ENCODE measurements at regions not wholly inside any gene's neighbourhood (a gene's known extent, or its start where the extent isn't known, plus 50 kb on each side); places are given as distances from the start of the nearest gene placed in this dataset.

DNA sequence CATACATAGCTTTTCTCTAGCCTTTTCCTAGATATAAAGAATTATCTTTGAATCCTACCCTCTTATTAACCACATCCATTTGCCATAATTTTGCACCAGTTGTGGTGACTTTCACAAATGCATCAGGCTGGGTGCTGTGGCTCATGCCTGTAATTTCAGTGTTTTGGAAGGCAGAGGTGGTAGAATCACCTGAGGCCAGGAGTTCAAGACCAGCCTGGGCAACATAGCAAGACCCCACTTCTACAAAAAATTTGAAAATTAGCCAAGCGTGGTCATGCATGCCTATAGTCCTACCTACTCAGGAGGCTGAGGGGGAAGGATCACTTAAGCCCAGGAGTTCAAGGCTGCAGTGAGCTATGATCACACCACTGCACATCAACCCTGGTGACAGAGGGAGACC is 672.4 kb upstream of the CHAC2 start:
- TF ChIP-seq, protein P1, sequence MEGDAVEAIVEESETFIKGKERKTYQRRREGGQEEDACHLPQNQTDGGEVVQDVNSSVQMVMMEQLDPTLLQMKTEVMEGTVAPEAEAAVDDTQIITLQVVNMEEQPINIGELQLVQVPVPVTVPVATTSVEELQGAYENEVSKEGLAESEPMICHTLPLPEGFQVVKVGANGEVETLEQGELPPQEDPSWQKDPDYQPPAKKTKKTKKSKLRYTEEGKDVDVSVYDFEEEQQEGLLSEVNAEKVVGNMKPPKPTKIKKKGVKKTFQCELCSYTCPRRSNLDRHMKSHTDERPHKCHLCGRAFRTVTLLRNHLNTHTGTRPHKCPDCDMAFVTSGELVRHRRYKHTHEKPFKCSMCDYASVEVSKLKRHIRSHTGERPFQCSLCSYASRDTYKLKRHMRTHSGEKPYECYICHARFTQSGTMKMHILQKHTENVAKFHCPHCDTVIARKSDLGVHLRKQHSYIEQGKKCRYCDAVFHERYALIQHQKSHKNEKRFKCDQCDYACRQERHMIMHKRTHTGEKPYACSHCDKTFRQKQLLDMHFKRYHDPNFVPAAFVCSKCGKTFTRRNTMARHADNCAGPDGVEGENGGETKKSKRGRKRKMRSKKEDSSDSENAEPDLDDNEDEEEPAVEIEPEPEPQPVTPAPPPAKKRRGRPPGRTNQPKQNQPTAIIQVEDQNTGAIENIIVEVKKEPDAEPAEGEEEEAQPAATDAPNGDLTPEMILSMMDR (IDR thresholded peaks at IDR 0.05; ENCODE audit: control insufficient read depth, extremely low read depth, insufficient read depth): no peak

DNA sequence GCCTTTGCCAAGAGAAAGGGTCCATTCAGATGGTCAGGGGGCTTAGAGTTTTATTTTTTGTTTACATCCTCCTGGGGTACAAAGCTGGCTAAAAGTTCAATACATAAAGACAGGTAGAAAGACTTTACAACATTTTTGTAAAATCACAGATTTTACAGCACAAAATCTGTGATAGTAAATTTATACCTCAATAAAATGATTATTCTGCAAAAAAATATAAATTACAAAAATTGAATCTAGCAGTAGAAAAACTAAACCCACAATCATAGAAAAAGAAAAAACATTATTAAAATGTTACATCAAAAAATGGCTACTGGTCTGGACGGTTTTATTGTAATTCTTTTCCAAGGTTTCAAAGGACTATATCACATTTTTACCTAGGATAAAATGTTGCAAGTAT is 674.2 kb upstream of the CHAC2 start:
- TF ChIP-seq, protein P1 (IDR thresholded peaks at IDR 0.05; ENCODE audit: control insufficient read depth, extremely low read depth, insufficient read depth): no peak
- DNase-seq (ENCODE audit: low read depth): no peak
- no peak overlapping the region for H3K4me3 ChIP-seq (ENCODE audit: low read depth, low read length)

More for the DNA sequence above, 672.4 kb upstream of the CHAC2 start:
- no peak overlapping the region for H3K4me3 ChIP-seq (ENCODE audit: low read depth, low read length)
- DNase-seq (ENCODE audit: low read depth): no peak

DNA sequence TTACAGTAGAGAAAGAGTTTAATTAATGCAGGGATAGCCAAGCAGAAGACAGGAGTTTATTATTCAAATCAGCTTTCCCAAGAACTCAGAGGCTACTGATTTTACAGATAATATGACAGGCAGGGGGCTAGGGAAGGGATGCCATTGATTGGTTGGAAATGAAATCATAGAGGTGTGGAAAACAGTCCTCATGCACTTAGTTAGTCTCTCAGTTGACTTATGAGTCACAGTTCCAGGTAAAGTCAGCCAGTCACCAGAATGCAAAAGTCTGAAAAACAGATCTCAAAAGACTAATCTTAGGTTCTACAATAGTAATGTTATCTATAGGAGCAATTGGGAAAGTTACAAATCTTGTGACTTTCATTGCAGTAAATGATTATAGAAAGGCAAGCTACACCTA is 676.4 kb upstream of the CHAC2 start:
- TF ChIP-seq, protein P1 (IDR thresholded peaks at IDR 0.05; ENCODE audit: control insufficient read depth, extremely low read depth, insufficient read depth): no peak
- no peak for DNase-seq (ENCODE audit: low read depth)
- no peak overlapping the region for H3K4me3 ChIP-seq (ENCODE audit: low read depth, low read length)

DNA sequence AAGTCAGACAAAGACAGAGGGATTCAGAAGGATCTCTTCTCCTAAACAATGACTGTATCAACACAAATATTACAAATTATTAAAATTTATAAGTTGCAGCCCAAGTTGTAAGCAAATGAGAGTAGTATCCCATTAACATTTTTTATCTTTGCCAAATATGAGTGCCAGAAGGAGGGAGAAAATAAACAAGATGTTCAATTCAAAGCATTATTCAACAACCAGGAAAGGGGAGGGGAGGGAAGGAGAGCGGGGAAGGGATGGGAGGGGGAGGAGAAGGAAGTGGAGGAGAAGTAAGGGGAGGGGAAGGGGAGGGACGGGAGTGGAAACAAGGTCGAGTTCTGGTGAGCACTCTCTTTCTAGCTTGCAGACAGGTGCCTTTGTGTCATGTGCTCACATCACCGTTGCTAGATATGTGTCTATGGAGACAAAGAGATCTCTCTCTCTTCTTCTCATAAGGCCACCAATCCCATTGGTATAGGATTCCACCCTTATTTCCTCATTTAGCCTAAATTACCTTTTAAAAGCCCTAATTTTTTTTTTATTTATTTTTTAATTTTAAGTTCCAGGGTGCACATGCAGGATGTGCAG is 679.6 kb upstream of the CHAC2 start:
- no peak overlapping the region for H3K4me3 ChIP-seq (ENCODE audit: low read depth, low read length)
- DNase-seq (ENCODE audit: low read depth): no peak
- TF ChIP-seq, protein P1 (IDR thresholded peaks at IDR 0.05; ENCODE audit: control insufficient read depth, extremely low read depth, insufficient read depth): no peak

DNA sequence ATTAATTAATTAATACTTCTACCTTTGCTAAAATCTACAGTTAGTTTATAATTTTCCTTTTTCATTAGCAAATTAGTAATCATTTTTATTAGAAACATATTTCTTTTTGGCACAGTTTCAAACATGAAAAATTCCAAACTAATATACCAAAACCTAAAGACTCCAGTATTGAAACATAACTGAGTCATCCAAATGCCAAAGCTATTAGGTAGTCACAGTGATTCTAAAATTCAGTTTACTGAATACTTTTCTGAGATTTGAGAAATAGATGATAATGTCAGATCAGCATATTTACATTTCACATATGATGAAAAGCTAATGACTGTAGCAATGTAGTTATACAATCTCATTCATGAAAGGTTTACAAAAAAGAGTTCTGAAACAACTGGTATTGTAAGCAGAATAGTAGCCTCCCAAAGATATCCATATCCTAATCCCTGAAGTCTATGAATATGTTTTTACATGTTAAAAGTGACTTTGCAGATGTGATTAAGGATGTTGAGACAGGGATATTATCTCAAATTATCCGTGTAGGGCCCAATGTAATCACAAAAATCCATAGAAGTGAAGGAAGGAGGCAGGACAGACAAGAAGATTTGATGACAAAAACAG is 680.2 kb upstream of the CHAC2 start:
- TF ChIP-seq, protein P1 (IDR thresholded peaks at IDR 0.05; ENCODE audit: control insufficient read depth, extremely low read depth, insufficient read depth): no peak
- no peak for DNase-seq (ENCODE audit: low read depth)
- H3K4me3 ChIP-seq (ENCODE audit: low read depth, low read length): no peak overlapping the region

DNA sequence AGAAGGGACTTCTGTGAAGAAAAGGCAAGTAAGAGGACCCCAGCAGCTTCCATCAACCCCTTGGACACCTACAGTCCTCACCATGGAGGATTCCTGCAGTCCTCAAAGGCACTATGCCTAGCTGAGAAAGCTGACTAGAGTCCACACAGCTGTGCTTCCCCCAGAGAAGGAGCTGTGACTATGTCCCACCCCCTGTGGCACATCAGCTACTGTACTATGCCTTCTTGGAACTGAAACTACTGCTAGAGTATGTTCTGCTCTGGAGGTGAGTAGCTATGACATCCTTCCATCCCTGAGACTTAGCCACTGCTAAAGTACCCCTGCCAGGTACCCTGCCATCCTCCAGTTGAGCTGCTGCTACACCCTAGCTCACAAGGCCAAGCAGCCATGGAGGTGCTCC is 690.2 kb upstream of the CHAC2 start:
- no peak overlapping the region for H3K4me3 ChIP-seq (ENCODE audit: low read depth, low read length)
- no peak for DNase-seq (ENCODE audit: low read depth)
- TF ChIP-seq, protein P1 (IDR thresholded peaks at IDR 0.05; ENCODE audit: control insufficient read depth, extremely low read depth, insufficient read depth): no peak

DNA sequence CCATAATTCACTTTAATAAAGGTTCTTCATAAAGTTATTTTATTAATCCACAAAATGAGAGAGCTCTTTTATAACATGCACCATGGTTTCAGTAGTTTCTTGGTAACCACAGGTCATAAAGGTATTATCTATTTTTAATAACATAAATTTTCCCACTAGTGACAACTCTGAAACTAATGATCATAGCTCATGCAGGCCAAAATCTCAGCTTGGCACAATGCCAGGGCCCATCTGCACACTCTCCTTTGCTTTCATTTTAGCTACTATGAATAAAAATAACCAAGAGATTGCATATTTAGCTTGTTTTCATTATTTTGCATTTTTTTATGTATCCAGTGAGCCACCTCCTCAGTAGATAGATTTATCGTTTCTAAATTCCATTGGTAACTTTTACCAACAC is 691.8 kb upstream of the CHAC2 start:
- no peak overlapping the region for H3K4me3 ChIP-seq (ENCODE audit: low read depth, low read length)
- TF ChIP-seq, protein P1 (IDR thresholded peaks at IDR 0.05; ENCODE audit: control insufficient read depth, extremely low read depth, insufficient read depth): no peak
- DNase-seq (ENCODE audit: low read depth): no peak

All from LNCaP clone FGC (cell line).